Thymus (tissue), 11 donors: ENCODE measurements at regions not wholly inside any gene's neighbourhood (a gene's known extent, or its start where the extent isn't known, plus 50 kb on each side); places are given as distances from the start of the nearest gene placed in this dataset.
"Not testable (repeated sequence)": the region's sequence is repeated elsewhere in the genome, so short reads cannot be mapped to it uniquely, and the experiment has no call there.

ENCODE experiments used
- DNase-seq, 9 donors: peaks; one replicate each; pipeline ENCODE4 v3.0.0-alpha.2; 2013; ENCODE audit warnings: low spot score in 9 of 9, low read depth in 6 of 9, missing footprints in 1 of 9
- H3K27ac ChIP-seq, 2 donors: one replicate each; pipeline ENCODE4 v1.5.1; 2013; ENCODE audit warnings: control low read depth in 1 of 2, low read depth in 1 of 2, low read length in 1 of 2, mild to moderate bottlenecking in 1 of 2, moderate library complexity in 1 of 2
- H3K27me3 ChIP-seq, 2 donors: one replicate each; pipeline ENCODE4 v1.5.1; 2013; ENCODE audit warnings: low read length in 1 of 2; ENCODE audit not compliant: control insufficient read depth in 2 of 2, insufficient read depth in 1 of 2
- H3K36me3 ChIP-seq, 2 donors: one replicate each; pipeline ENCODE4 v1.5.1; 2013; ENCODE audit warnings: low read length in 1 of 2, mild to moderate bottlenecking in 1 of 2, moderate library complexity in 1 of 2; ENCODE audit not compliant: control insufficient read depth in 2 of 2, insufficient read depth in 2 of 2
- H3K4me1 ChIP-seq, 2 donors: one replicate each; pipeline ENCODE4 v1.5.1; 2013; ENCODE audit warnings: low read length in 2 of 2; ENCODE audit not compliant: control insufficient read depth in 2 of 2, insufficient read depth in 2 of 2
- H3K4me3 ChIP-seq, 2 donors: one replicate each; pipeline ENCODE4 v1.5.1; 2013; ENCODE audit warnings: low read length in 2 of 2, control low read depth in 1 of 2, mild to moderate bottlenecking in 1 of 2
- H3K9me3 ChIP-seq, 2 donors: one replicate each; pipeline ENCODE4 v1.5.1; 2013; ENCODE audit warnings: low read length in 1 of 2, mild to moderate bottlenecking in 1 of 2; ENCODE audit not compliant: control insufficient read depth in 2 of 2, insufficient read depth in 1 of 2
- WGBS: extraction: QIAGEN DNeasy Blood & Tissue Kit; methylation state at CpG from one replicate; pipeline ENCODE4 v1.1.7; 2013; 5-methylcytosine and 5-hydroxymethylcytosine counted together
- donor health status: healthy.

GRCh38 chr2:222760301-222760897 lies 88.9 kb downstream of the MOGAT1 start:
- H3K4me1 ChIP-seq: no peaks in the 10 kb centered on the region
- no peaks in the 10 kb centered on the region for H3K9me3 ChIP-seq
- H3K27me3 ChIP-seq: no peaks in the 10 kb centered on the region
- no peak overlapping the region for H3K4me3 ChIP-seq
- WGBS: 97% methylated on average over 7 of the region's 7 CpGs
- H3K36me3 ChIP-seq: no peaks in the 10 kb centered on the region
- DNase-seq: no peak
- no peak overlapping the region for H3K27ac ChIP-seq

DNA sequence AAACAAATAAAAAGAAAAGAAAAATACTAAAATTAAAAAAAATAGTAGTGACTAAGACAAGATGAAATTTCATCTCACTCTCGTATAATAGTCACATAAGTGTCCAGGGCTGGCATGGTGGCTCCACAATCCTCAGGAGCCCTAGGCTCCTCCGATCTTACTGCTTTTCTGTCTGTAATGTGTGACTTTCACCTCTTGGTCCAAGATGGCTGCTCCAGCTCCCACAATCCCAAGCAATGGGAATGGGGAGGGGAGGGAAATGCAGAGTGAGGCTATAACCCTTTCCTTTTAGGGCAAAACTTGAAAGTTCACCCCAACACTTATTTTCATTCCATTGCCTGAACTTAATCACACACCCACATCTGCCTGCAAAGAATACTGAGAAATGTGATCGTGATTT lies 90.4 kb downstream of the MOGAT1 start:
- H3K4me3 ChIP-seq: no peak overlapping the region
- no peak for DNase-seq
- H3K36me3 ChIP-seq: no peaks in the 10 kb centered on the region
- no peaks in the 10 kb centered on the region for H3K27me3 ChIP-seq
- no peak overlapping the region for H3K27ac ChIP-seq
- WGBS: 99% methylated on average over 3 of the region's 3 CpGs
- no peaks in the 10 kb centered on the region for H3K4me1 ChIP-seq
- no peaks in the 10 kb centered on the region for H3K9me3 ChIP-seq

DNA sequence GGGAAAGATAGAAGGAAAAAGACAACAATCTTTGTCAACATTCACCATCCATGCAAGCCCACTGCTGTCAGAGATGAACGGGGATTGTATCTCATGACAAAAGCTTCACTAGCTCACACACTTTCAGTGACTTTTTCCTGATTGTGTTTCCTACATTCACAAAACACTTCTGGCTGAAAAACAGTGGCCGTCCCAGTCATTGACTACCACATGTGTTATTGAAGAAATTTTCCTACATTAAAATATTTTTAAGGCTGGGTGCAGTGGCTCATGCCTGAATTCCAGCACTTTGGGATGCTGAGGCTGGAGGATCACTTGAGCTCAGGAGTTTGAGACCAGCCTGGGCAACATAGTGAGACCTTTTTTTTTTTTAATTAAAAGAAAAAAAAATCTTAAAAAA lies 90.9 kb downstream of the MOGAT1 start:
- Histone ChIP-seq H3K9me3 (no peaks in the 10 kb centered on the region), H3K27me3 (no peaks in the 10 kb centered on the region), H3K4me1 (no peaks in the 10 kb centered on the region), H3K27ac (no peak overlapping the region), H3K36me3 (no peaks in the 10 kb centered on the region), H3K4me3 (no peak overlapping the region)
- no peak for DNase-seq
- WGBS: 48% methylated on average over 2 of the region's 2 CpGs

- H3K9me3 ChIP-seq, H3K4me1 ChIP-seq, H3K4me3 ChIP-seq, H3K27me3 ChIP-seq, DNase-seq, H3K27ac ChIP-seq, H3K36me3 ChIP-seq: not testable (repeated sequence)
- 97% methylated on average over 5 of the region's 5 CpGs for WGBS
Measured at GRCh38 chr2:222765883-222766282, 94.4 kb downstream of the MOGAT1 start.

DNA sequence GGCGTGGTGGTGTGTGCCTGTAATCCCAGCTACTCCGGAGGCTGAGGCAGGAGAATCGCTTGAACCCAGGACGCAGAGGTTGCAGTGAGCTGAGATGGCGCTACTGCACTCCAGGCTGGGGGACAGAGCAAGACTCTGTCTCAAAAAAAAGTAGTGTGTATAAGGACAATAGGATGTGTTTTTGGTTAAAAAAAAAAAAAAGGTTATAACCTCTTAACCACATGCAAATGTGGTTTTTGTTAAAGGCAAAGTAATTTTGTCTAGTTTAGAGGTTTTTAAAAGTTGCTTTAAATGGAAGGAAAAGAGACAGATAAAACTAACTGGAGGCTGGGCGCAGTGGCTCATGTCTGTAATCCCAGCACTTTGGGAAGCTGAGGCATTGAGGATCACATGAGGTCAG lies 92.8 kb upstream of the ACSL3 start:
- H3K4me3 ChIP-seq, H3K4me1 ChIP-seq, H3K9me3 ChIP-seq, H3K27ac ChIP-seq, H3K27me3 ChIP-seq, DNase-seq, H3K36me3 ChIP-seq: not testable (repeated sequence)
- 68% methylated on average over 6 of the region's 6 CpGs for WGBS

- H3K27ac ChIP-seq: no peak overlapping the region
- H3K27me3 ChIP-seq: no peaks in the 10 kb centered on the region
- H3K4me3 ChIP-seq: no peak overlapping the region
- 95% methylated on average over 5 of the region's 5 CpGs for WGBS
- H3K4me1 ChIP-seq: no peaks in the 10 kb centered on the region
- no peaks in the 10 kb centered on the region for H3K9me3 ChIP-seq
- no peaks in the 10 kb centered on the region for H3K36me3 ChIP-seq
- DNase-seq: no peak
Measured at GRCh38 chr2:222769446-222769845, 91.4 kb upstream of the ACSL3 start.

- H3K36me3 ChIP-seq: no peaks in the 10 kb centered on the region
- no peak overlapping the region for H3K4me3 ChIP-seq
- no peaks in the 10 kb centered on the region for H3K4me1 ChIP-seq
- H3K9me3 ChIP-seq: no peaks in the 10 kb centered on the region
- 100% methylated on average over 3 of the region's 3 CpGs for WGBS
- no peak overlapping the region for H3K27ac ChIP-seq
- no peaks in the 10 kb centered on the region for H3K27me3 ChIP-seq
- no peak for DNase-seq
Measured at GRCh38 chr2:222769941-222770340, 90.9 kb upstream of the ACSL3 start.

DNA sequence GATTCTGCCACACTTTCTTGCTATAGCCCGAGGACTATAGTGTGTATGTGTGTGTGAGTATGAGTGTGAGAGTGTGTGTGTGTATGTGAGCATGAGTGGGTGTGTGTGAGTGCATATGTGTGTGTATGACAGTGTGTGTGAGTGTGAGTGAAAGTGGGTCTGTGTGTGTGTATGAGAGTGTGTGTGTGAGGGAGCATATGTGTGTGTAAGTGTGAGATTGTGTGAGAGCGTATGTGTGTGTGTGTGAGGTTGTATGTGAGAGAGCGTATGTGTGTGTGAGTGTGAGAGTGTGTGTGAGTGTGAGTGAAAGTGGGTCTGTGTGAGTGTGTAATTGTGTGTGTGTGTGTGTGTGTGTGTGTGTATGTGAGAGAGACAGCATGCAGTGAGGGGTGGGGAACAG lies 89.0 kb upstream of the ACSL3 start:
- H3K9me3 ChIP-seq: no peaks in the 10 kb centered on the region
- H3K4me3 ChIP-seq: no peak overlapping the region
- H3K27me3 ChIP-seq: no peaks in the 10 kb centered on the region
- H3K36me3 ChIP-seq: no peaks in the 10 kb centered on the region
- H3K27ac ChIP-seq: no peak overlapping the region
- H3K4me1 ChIP-seq: no peaks in the 10 kb centered on the region
- DNase-seq: no peak
- WGBS: 97% methylated on average over 3 of the region's 3 CpGs

DNA sequence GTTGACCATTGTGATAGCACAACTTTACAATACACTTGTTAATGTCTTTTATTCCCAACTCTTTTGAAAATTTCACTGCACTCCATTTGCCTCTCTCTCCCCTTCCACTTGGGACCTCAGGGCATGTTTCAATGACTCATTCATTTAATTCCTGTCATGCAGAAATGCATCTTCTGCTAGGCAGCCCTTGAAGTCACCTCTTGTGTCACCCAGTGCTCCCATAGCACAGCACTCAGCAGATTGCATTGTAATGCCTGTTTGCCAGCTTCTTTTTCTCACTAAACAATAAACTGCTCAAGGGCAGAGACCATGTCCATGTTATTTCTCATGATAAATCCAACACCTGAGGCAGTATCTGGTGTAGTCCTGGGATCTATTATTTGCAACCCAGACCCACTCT lies 85.9 kb upstream of the ACSL3 start:
- H3K27ac ChIP-seq: no peak overlapping the region
- DNase-seq: no peak
- H3K36me3 ChIP-seq: no peaks in the 10 kb centered on the region
- no peaks in the 10 kb centered on the region for H3K9me3 ChIP-seq
- H3K4me1 ChIP-seq: no peaks in the 10 kb centered on the region
- H3K27me3 ChIP-seq: no peaks in the 10 kb centered on the region
- H3K4me3 ChIP-seq: no peak overlapping the region

GRCh38 chr2:222776792-222777191 lies 84.0 kb upstream of the ACSL3 start:
- H3K27ac ChIP-seq: no peak overlapping the region
- no peak overlapping the region for H3K4me3 ChIP-seq
- H3K9me3 ChIP-seq: no peaks in the 10 kb centered on the region
- H3K36me3 ChIP-seq: no peaks in the 10 kb centered on the region
- no peak for DNase-seq
- WGBS: 89% methylated on average over 3 of the region's 3 CpGs
- H3K27me3 ChIP-seq: no peaks in the 10 kb centered on the region
- H3K4me1 ChIP-seq: no peaks in the 10 kb centered on the region
